GM19035 (cell line): ENCODE measurements at regions not wholly inside any gene's neighbourhood (a gene's known extent, or its start where the extent isn't known, plus 50 kb on each side); places are given as distances from the start of the nearest gene placed in this dataset.

Experiments
- ATAC-seq: cut with Tn5 transposase; IDR thresholded peaks from one replicate; pipeline ENCODE4 v1.9.1; 2021; ENCODE audit not compliant: unreplicated experiment

DNA sequence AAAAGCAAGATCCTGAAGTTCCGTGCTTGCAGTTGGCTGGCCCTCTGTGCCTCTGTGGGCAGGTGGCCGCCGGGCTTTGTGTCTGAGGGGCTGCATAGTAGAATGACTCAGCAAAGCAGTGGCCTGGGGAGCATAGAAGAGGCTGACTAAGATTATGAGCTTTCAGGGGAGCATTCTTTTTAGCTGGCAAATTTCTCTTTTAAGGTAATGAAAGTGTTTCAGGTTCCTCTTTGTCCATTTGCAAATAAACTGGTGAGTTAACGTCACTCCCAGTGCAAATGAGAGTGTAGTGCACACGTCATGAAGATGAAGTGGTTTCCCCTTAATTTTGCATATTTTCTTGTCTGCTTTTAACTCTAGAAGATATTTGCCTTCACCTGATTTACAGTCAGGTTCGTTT lies 98.6 kb downstream of the BCL2L11 start:
- peak; percentile 90 for ATAC-seq

DNA sequence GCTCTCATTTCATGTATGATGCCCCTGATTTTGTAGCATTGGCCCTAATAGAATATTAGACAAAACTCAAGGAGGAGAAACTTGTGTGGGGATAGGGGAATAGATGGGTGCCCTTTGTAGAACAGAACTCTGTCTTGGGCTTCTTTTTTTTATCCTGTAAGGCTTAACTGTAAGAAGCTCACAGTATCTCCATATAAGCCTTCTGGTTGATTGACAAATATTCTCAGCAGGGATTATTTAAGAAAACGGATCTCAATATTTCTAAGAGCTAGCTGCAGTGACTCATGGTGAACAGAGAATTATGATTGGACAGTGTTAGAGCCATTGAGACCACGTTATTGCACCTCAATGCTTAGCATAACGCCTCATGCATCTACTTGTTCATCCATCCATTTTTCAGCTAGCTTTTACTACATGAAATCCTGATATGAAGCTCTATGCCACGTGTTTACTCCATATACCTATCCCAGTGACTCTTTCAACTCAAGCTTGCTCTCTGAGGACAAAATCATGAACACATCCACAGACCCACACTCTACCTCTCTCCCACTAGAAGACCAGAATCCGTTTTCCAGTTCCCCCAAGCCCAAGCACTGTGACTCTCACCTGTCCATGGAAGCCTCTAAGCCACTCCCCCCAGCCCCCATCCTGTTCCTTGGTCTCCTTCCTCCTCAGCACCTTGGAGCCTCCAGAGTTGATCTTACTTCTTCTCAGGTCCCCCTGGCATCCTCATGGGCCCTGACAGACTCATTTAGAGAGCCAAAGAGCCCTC lies 99.2 kb downstream of the BCL2L11 start:
- peak; percentile 3 for ATAC-seq

DNA sequence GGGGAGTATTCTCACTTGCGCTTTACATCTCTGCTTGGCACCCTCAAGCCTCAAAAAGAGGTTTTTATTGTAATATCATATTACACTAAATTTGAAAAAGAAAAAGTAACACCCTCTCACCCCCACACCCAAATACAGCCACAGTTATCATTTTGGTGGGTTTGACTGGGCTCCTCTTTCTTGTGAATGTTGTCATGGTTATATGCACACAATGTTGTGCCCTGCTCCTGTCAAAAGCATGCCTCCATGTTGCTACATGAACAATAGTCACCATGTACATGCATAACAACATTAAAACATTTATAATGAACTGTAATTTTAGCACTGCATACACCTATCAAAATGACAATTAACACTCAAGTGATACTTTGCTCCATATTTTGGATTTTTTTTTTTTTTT lies 100.2 kb downstream of the BCL2L11 start:
- no peak for ATAC-seq

DNA sequence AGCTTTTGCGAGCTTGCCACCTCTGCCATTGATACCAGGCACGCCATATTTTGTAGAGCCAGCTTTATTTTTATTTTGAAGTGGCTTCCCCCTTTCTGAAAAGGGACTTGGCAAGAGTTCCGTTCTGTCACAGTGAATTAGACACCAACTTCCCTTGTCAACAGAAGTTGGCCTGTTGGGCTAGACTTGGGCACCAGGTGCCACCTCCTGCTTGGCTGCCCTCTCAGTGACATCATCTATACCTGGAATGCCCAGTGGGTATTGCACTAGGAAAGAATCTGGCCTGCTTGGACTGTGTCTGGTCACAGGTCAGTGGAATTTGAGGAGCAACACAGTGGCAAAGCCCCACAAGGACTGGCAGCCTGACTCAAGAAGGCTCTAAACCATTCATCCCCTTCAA lies 101.0 kb downstream of the BCL2L11 start:
- no peak for ATAC-seq

DNA sequence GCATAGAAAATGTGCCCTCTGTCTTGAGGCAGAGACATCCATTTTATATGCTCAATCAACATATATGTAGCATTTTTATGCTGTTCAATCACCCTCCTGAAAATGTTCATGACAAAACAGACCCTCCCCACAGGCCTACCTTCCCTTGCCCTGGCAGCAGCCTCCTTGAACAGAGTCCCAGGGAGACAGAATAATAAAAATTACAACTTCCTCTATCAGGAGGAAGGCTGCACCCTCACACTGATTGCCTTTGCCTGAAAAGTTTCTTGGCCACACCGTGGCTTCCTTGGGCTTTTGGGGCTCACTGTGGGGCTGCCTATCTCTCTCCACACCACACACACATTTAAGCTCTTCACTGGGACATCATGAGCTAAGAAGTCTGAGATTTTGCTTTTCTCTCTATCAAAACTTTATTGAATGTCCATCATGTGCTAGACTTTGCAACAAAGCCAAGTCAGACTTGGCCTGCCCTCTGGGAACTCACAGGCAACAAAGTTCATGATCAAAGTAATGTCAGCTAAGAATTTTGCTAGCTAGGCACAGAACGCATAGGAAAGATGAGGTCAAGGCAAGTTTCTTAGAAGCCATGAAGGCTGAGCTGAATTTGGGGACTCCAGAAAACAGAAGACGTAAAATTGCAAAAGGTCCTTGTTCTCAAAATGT lies 101.6 kb downstream of the BCL2L11 start:
- ATAC-seq, result no peak

DNA sequence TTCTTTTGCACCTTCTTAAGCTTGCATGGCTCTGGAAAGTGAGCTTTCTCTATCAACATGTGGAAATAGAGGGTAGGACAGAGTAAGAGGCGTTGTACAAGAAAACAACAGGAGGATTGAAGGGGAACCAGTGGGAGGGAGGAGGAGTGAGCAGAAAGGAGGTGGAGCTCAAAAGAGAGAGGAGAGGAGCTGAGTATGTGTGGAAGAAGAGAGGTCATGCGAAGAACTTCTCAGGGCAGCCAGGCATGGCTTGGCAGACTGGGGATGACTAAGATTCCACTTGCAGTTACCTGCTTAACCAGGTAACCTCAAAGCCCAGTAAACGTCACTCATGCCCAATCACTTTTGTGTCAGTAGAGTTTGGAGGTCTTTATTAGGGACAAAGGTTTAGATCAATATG lies 105.1 kb downstream of the BCL2L11 start:
- no peak for ATAC-seq

DNA sequence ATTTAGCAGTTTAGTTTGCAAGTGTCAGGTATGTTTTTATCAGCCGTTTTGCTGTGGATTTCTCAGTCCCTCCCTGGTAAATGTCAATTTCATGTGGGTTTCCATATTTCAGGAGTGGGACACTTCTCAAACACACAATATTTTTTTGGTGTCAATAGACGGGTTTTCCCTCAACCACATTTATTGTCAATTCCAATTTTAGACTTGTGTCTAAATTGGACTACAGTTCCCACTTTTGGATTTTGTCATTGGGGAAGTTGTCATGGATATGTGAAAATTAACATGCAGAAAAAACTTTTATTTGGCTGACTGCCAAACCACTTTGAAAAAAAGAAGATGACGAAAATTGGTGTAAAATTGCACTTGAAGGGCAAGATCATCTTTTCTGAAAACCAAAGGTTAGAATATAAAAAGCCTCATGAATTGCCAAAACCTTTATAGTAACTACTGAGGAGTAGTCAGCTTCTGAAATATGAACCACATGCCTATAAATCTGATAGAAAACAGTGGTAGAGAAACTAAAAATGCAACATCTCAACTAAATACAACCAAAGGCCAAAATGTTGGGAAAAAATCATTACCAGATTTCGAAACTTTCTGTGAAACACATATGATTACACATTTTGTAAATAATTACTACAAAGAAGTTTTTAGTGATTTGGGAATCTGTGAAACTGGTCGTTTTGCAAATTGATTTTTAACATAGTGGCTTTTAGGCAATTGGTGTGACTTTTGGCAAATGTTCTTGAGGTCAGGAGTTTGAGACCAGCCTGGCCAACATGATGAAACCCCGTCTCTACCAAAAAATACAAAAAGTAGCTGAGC lies 106.4 kb downstream of the BCL2L11 start:
- no peak for ATAC-seq

DNA sequence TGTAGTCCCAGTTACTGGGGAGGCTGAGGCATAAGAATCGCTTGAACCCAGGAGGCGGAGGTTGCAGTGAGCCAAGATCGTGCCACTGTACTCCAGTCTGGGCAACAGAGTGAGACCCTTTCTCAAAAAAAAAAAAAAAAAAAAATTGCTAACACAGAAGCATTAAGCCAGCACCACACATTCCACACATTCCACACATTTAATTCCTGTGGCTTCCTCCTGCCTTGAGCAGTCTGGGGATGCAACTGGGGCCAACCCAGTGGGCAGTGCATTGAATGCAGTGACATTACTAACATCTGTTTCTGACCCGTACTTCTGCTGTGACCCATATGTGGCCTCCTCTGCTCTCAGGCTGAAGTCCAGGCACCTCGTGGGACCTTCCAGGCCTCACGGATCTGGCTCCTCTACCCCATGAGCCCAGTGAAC lies 107.0 kb downstream of the BCL2L11 start:
- no peak for ATAC-seq

DNA sequence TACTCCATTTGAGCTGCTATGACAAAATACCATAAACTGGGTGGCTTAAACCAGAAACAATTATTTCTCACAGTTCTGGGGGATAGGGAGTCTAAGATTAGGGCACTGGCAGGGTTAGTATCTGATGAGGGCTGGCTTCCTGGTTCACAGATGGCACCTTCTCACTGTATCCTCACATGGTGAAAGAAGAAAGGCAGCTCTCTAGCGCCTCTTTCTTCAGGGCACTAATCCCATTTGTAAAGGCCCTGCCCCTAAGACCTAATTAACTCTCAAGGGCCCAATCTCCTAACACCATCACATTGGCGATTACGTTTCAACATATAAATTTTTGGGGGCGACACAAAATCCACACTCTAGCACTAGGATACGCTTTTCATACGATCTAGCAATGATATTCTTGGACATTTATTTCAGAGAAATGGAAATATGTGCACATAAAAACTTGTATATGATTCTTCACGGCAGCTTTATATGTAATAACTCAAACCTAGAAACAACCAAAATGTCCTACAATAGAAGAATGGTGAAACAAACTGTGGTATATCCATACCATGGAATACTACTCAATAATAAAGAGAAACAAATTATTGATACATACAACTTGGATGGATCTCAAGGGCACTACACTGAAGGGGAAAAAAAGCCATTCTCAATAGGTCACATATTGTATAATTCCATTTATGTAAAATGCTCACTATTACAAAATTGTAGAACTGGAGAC lies 111.0 kb downstream of the BCL2L11 start:
- ATAC-seq, result no peak

DNA sequence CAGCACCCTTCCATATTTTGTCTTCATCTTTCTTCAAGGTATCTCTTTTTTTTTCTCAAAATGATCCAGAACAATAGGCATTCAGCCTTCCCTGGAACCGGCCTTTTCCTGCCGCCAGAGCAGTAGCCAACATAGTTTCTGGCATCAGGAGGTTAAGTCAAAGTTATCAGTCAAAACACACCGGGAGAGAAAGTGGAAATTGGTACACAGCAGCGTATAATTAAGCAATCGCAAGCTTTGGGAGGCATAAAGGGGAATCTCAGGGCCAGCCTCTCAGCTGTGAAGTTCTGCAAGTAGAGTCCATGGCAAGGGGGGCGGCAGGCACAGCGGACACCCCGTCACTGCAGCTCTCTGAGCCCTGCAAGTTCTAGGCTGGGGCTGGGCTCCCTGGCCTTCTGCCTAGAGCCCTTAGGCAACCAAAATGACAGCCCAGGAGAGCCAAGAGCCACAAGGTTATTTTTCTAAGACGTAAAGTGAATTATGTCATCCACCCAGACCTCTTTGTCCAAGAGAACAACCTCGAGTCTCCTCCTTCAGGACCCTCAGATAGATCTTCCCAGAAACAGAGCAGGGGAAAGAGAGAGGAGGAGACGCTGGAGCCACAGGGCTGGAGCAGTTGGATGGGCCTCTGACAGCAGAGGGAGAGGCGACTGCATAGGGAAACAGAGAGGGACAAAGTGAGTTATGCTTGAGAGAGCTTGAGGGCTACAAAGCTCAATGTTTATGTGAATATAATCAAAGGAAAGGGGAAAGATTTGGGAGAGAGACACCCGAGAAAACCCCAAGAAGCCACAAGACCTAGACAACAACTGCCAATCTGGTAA lies 114.7 kb downstream of the BCL2L11 start:
- ATAC-seq, result no peak

DNA sequence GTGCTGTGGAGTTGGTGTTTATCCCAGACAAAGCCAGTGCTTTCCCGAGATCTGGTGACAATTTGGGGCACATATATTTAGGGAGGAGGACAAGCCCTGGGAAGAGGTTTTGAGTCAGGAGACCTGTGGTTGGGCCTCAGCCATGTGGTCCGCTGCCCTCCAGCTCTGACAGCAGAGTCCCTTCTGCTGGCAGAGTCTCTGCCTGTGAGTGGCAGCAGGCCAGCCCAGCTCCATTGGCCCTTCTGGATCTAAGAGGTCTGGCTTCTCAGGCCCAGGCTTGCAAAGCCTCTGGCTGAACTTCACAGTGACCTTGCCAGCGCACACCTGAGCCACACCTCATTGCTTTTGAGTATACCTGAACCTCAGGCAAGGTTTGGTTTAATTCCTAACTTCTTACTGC lies 115.3 kb downstream of the BCL2L11 start:
- ATAC-seq, result no peak

DNA sequence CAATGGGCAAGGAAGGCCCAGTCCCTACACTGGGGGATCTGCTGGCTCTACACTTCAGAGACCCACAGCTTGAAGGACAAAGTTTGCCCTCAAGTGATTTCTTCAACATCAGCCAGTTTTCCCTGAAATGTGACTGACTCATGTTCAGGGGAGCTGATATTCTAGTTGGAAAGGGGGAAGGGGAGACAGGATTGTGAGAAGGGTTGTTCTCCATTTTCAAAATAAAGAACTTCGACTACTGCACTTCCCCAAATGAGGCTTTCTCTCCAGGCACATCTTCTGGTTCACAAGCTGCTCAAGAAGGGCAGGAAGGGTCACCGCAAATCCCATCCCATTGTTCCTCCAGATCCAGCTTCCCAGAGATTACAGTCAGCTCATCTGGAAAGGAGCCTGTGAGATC lies 117.6 kb downstream of the BCL2L11 start:
- no peak for ATAC-seq

DNA sequence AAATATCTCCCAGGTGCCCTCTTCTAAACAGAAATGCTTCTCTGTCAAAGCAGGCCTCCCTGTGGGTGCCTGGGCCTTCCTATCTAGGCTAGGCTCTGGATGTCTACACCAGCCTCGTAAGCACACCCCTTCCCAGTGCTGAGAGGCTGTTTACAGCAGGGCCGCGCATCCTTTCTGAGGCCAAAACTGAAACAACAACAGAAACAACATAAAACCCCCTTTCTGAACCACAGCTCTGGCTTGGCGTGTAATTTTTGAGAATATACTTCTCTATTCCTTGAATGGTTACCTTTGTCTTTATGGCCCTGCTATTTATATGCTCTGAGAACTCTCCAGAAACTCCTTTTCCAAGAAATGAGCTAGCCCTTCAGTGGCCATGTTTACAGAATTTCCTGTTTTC lies 118.4 kb downstream of the BCL2L11 start:
- peak; percentile 90 for ATAC-seq

DNA sequence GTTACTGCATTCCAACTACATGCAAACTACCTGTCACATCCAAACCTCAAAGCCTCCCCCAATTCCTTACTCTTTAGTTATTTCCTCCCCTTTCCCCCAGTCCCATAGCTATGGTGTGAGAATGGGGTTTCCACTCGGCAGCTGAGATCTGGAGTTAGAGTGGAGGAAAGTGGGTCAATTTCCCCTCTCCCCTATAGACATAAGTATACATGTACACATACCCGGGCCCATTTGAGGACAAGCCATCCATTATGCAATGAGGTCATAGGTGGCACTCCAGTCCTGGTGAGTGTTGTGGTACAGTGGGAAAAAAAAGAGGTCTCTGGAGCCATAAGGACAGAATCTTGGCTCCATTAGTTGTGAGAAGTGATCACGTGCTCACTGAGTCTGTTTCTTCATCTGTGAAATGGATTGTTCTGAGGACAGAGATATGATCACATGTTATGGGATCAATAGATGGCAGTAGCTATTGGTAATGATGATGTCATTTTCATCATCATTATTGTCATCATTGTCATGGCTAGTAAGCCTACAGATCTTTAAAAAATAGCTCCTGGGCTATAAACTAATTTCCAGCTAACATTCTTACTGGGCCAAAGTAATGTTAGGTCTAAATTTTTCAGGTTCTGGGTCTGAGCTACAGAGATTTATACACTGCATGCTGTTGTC lies 119.0 kb downstream of the BCL2L11 start:
- ATAC-seq, result no peak

DNA sequence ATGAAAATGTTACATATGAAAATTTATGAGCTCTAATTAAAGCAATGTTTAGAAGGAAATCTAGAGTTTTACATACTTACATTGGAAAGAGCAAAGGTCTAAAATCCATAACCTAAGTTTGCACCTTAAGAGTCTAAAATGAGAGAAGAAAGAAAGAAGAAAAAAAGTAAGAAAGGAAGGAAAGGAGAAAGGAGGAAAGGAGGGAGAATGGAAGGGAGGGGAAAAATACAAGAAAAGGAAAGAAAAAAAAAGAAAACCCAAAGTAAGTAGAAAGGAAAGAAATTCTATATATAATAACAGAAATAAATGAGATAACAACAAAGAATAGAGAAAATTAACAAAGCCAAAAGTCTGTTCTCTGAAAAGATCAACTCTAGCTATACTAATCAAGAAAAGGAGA lies 122.6 kb downstream of the BCL2L11 start:
- ATAC-seq, result no peak

DNA sequence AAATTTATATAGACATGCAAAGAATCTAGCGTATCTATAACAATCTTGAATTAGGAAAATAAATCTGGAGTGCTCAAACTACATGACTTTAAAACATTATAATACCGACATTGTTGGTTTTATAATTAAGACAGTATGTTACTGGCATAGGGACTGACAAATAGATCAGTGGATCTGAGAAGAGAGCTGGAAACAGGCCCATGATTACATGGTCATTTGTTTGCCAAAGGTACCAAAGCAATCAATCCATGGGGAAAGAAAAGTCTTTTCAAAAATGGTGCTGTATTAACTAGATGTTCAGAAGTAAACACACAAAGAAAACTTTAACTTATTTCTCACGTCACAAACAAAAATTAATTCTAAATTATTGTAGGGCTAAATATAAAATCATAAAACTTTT lies 124.2 kb downstream of the BCL2L11 start:
- ATAC-seq, result no peak

DNA sequence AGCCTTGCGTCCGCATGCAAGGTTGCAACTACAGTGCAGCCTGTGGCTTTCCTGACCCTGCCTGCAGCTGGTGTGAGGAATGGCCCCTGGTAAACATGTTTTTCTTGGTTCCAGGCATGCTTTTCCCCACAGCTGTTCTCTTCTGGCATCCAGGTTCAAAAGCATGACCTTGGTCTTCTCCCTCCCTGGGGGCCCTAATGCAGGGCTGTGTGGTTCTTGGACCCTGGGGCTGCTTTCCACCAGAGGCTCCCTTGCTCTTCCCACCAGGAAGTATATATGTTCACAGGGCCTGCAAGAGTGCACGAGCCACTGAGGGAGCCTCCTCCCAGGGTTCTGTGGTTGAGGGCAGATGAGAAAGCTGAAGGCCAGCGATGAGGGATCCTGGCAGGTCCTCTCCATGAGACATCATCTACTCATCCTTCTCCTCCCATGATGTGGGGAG lies 125.9 kb downstream of the BCL2L11 start:
- ATAC-seq, result no peak

DNA sequence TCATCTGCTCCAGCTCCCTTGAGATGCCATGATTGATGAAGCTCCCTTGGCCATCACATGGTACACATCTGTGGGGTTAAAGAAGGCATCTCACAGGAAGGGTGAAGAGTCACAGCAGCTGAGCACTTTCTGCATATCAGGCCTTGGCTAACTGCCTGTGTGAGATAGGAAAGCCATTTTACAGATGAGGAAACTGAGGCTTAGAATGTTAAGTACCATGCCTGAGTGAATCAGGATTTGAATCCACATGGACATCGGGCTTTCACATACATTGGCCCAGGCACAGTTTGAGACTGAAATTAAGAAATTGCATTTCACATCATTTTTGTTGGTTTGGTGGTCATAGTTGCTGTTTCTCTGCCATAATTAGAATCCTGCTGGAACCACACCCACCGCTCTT lies 126.8 kb downstream of the BCL2L11 start:
- ATAC-seq, result no peak

DNA sequence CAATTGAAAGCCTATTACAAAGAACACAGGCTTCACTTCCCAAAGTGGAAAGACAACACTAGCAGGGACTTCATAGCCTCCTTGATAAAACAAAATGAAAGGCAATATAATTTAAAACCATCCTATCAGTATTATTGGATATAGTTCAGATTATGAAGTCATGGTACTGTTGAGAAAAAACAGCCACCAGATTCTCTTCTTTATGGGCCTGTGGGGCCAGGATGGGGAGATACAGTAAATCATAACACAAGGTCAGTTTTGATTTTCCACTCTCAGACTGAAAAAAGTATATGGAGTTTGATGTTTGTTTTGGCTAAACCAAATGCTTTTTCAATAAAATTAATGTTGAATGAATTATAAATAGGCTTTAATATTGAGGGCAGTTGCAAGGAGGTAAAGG lies 129.1 kb downstream of the BCL2L11 start:
- no peak for ATAC-seq
